GM13977 (cell line): ENCODE measurements at regions not wholly inside any gene's neighbourhood (a gene's known extent, or its start where the extent isn't known, plus 50 kb on each side); places are given as distances from the start of the nearest gene placed in this dataset.
"Not testable (repeated sequence)": the region's sequence is repeated elsewhere in the genome, so short reads cannot be mapped to it uniquely, and the experiment has no call there.

Experiments
- DNase-seq: peaks from one replicate; pipeline ENCODE4 v3.0.0; 2012; ENCODE audit warnings: low spot score
- CTCF ChIP-seq: IDR thresholded peaks from 2 replicates; pipeline ENCODE4 v1.5.1; 2012; ENCODE audit warnings: mild to moderate bottlenecking, control low read depth; ENCODE audit not compliant: insufficient read depth; ENCODE audit errors: extremely low read depth, missing control alignments
- in situ Hi-C: fragments of 300-500 bp; cut with MboI; formaldehyde crosslinking; loops from one replicate; pipeline ENCODE4 v1.12.0; 2022; ENCODE audit warnings: low sequenced_read_pairs, low pct_unique_long_range_greater_than_20kb, mixed read lengths, inconsistent platforms; ENCODE audit not compliant: unreplicated experiment

GRCh38 chr2:222760301-222760897, 88.9 kb downstream of the MOGAT1 start:
- no peak for TF ChIP-seq CTCF
- in situ Hi-C loops = no loop called here
- no peak for DNase-seq

GRCh38 chr2:222761888-222762287, 90.4 kb downstream of the MOGAT1 start:
- no peak for DNase-seq
- TF ChIP-seq CTCF = no peak
- in situ Hi-C loops = no loop called here

GRCh38 chr2:222762342-222762741, 90.9 kb downstream of the MOGAT1 start:
- in situ Hi-C loops = no loop called here
- DNase-seq = no peak
- TF ChIP-seq CTCF = no peak

- in situ Hi-C loops, DNase-seq: not testable (repeated sequence)
These were observed 94.4 kb downstream of the MOGAT1 start for GRCh38 chr2:222765883-222766282.

GRCh38 chr2:222768019-222768418, 92.8 kb upstream of the ACSL3 start:
- DNase-seq, in situ Hi-C loops: not testable (repeated sequence)

GRCh38 chr2:222769446-222769845, 91.4 kb upstream of the ACSL3 start:
- TF ChIP-seq CTCF = no peak
- in situ Hi-C loops = no loop called here
- no peak for DNase-seq

GRCh38 chr2:222769941-222770340, 90.9 kb upstream of the ACSL3 start:
- DNase-seq = no peak
- in situ Hi-C loops = no loop called here
- no peak for TF ChIP-seq CTCF

- in situ Hi-C loops = no loop called here
- TF ChIP-seq CTCF = no peak
These were observed 89.0 kb upstream of the ACSL3 start for GRCh38 chr2:222771832-222772231.

More at GRCh38 chr2:222771832-222772231, 89.0 kb upstream of the ACSL3 start:
- DNase-seq = no peak
